ENCODE measurements at regions not wholly inside any gene's neighbourhood (a gene's known extent, or its start where the extent isn't known, plus 50 kb on each side); places are given as distances from the start of the nearest gene placed in this dataset.

DNA sequence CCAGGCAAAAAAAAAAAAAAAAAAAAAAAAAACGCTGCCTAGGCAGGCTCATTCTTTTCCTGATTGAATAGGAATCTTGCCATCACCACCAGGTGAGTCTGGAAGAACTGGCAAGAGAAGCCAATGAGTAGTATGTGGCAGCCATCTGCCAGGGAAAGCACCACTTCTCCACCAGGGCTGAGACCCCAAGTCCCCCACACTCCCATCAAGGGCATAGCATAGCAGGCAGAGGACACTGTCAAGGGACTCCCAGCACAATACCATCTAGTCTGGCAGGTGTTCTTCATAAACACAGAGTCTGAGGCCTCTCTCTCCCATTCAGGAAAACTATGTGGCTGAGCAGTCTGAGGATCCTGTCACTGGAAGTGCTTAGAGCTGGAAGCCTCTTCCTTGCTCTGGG is 538.1 kb upstream of the DSEL start:
- ChIA-PET CTCF (no interaction called here), POLR2A (ENCODE audit: low non-redundant PET) (no interaction called here)
- no peak for DNase-seq (ENCODE audit: low spot score)
- no peak overlapping the region for H3K27ac ChIP-seq
- TF ChIP-seq, protein P1, sequence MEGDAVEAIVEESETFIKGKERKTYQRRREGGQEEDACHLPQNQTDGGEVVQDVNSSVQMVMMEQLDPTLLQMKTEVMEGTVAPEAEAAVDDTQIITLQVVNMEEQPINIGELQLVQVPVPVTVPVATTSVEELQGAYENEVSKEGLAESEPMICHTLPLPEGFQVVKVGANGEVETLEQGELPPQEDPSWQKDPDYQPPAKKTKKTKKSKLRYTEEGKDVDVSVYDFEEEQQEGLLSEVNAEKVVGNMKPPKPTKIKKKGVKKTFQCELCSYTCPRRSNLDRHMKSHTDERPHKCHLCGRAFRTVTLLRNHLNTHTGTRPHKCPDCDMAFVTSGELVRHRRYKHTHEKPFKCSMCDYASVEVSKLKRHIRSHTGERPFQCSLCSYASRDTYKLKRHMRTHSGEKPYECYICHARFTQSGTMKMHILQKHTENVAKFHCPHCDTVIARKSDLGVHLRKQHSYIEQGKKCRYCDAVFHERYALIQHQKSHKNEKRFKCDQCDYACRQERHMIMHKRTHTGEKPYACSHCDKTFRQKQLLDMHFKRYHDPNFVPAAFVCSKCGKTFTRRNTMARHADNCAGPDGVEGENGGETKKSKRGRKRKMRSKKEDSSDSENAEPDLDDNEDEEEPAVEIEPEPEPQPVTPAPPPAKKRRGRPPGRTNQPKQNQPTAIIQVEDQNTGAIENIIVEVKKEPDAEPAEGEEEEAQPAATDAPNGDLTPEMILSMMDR (conservative IDR thresholded peaks at IDR 0.05; ENCODE audit: low read depth): no peak

DNA sequence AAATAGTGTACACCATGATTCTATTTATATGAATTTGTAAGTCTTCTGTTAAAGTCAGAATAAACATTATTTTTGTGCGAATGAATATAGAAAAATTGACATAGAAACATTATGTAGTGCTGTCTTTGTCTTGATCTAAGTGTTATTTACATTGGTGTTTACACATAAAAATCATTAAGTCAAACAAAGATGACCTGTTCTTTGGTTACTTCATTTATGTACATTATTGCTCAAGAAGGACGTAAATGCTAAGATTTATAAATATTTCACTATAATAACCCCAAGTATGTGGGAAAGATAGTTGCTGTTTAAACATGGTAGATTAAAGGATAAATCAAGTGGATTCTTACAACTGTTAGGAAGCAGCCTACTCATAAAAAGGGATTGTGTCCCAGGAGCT is 536.8 kb upstream of the DSEL start:
- H3K27ac ChIP-seq: no peak overlapping the region
- TF ChIP-seq, protein P1 (conservative IDR thresholded peaks at IDR 0.05; ENCODE audit: low read depth): no peak
- CTCF ChIA-PET: no interaction called here
- POLR2A ChIA-PET (ENCODE audit: low non-redundant PET): no interaction called here
- DNase-seq (ENCODE audit: low spot score): no peak

DNA sequence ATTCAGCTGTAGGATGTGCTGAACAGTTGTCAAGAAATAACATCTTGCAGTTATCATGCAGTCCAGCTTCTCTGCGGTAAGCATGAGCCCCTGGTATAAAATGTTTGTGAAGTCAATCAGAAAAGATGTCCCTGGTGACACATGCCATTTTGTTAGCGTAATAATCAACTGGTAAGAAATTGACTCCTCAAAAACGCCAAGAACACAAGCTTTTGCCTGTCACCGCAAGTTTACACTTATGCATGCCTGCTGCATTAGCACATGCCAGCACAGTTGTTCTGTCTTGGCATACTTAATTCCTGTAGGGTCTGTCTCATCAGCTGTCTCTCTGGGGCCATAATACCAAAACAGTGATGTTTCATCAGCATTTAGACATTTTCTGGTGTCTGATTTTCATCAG is 524.8 kb upstream of the DSEL start:
- CTCF ChIA-PET: no interaction called here
- no peak overlapping the region for H3K27ac ChIP-seq
- TF ChIP-seq, protein P1 (conservative IDR thresholded peaks at IDR 0.05; ENCODE audit: low read depth): no peak
- POLR2A ChIA-PET (ENCODE audit: low non-redundant PET): no interaction called here
- DNase-seq (ENCODE audit: low spot score): no peak

DNA sequence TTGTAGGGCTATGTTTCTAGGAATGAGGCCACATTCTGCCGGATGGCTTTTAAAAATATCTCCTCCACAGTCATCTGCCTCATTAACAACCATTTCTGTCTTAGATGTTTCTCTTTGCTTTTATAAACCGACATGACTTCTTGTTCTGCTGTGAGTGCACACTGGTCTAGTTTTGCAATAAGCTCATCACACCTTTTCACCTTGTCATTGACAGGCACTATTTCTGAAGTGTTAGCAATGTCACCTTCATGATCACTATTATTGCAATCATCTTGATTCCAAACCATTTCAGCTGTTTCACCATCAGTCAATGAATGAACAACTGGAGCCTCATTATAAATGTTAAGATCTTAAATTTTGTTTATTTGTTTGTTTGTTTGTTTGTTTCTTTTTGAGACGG is 523.7 kb upstream of the DSEL start:
- TF ChIP-seq, protein P1 (conservative IDR thresholded peaks at IDR 0.05; ENCODE audit: low read depth): no peak
- ChIA-PET POLR2A (ENCODE audit: low non-redundant PET) (no interaction called here), CTCF (no interaction called here)
- DNase-seq (ENCODE audit: low spot score): no peak
- H3K27ac ChIP-seq: no peak overlapping the region

DNA sequence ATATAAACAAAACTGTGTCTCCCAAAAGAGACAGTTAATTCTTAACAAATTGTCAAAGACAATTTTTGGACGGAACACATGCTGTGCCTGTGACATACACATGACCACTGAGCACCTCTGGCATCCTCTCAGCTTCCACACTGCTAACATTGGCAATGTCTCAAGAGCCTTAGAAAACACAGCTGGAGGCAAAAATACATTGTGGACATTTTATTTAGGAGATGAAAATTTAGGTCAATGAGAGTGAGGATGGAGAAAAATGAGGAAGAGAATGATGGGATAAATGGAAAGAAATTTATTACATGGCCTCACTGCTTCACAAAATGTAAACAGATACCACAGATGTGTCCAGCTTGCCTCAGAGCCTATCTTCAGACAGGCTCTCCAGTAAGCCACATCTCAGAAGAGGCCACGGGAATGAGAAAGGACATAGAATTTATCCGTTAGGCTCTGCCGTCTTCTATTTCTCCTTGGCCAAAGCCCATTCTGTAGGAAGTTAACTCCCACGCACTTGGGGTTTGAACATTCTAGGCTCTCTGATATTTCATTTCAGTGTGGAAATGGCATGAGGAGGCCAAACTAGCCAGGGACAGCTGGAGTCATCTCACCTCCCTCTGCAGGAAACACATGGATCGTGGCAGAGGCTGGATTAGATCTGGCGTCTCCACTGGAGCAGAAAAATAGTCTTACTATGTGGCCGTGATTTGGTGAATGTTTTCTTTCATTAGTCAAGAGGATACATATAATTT is 519.4 kb upstream of the DSEL start:
- CTCF ChIA-PET: no interaction called here
- TF ChIP-seq, protein P1 (conservative IDR thresholded peaks at IDR 0.05; ENCODE audit: low read depth): no peak
- DNase-seq (ENCODE audit: low spot score): no peak
- no peak overlapping the region for H3K27ac ChIP-seq
- POLR2A ChIA-PET (ENCODE audit: low non-redundant PET): no interaction called here

DNA sequence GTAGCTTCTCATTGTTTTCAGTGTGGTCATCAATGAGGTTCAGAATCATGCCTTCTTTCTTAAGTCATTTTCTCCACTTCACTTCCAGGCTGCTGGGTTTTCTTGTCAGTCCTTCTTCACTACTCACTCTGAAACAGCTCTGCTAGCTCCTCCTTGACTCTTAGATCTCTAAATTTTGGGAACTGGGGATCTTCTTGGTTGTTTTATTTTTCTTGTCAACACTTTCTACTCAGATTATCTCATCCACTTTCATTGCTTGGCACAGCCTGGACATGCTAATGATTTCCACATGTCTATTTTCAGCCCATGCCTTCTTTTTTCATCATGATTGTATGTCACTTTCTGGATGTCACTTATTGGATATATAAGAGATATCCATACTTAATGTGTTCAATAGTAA is 517.8 kb upstream of the DSEL start:
- CTCF ChIA-PET: no interaction called here
- no peak overlapping the region for H3K27ac ChIP-seq
- DNase-seq (ENCODE audit: low spot score): no peak
- POLR2A ChIA-PET (ENCODE audit: low non-redundant PET): no interaction called here
- TF ChIP-seq, protein P1 (conservative IDR thresholded peaks at IDR 0.05; ENCODE audit: low read depth): no peak

Data from RWPE1 (cell line).